IPS-NIHi7 (cell line): ENCODE measurements at regions not wholly inside any gene's neighbourhood (a gene's known extent, or its start where the extent isn't known, plus 50 kb on each side); places are given as distances from the start of the nearest gene placed in this dataset.

Source experiments
- DNase-seq: peaks from one replicate; pipeline ENCODE4 v3.0.0; 2012; ENCODE audit warnings: mixed read lengths; ENCODE audit errors: extremely low spot score

GRCh38 chrX:113058634-113059033 lies 218.0 kb upstream of the AMOT start:
- no peak for DNase-seq

- DNase-seq = no peak
These were observed 208.3 kb upstream of the AMOT start for GRCh38 chrX:113048896-113049295.

GRCh38 chrX:113048480-113048879 lies 207.8 kb upstream of the AMOT start:
- no peak for DNase-seq

GRCh38 chrX:113033966-113034680 lies 193.5 kb upstream of the AMOT start:
- no peak for DNase-seq

DNA sequence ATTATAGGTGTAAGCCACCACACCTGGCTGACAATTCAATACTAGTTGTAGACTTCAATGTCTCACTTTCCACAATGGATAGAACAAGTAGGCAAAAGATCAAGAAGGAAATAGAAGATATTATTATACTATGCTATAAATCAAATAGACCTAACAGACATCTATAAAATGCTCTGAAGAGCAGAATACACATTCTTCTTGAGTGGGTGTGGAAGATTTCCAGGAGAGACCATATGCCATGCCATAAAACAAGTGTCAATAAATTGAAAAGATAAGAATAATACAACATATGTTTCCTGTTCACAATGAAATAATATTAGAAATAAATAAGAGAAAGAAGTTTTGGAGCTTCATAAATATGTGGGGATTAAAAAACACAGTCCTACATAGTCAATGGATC lies 179.3 kb upstream of the AMOT start:
- no peak for DNase-seq

GRCh38 chrX:113009837-113010236 lies 169.2 kb upstream of the AMOT start:
- DNase-seq = no peak

DNA sequence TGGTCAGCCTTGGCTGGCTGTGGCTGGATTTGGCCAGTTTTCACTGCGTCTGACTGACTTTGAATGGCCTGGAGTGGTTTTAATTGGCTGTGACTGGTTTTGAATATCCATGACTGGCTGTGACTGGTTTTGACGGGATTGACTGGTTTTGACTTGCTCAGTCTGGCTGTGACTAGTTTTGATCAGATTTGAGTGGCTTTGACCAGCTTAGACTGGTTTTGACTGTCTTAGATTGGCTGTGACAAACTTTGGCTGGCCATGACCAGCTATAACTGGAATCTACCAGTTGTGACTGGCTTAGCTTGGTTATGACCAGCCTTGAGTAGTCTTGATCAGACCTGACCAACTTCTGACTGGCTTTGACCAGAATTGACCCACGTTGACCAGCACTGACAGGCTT lies 168.4 kb upstream of the AMOT start:
- DNase-seq = no peak

DNA sequence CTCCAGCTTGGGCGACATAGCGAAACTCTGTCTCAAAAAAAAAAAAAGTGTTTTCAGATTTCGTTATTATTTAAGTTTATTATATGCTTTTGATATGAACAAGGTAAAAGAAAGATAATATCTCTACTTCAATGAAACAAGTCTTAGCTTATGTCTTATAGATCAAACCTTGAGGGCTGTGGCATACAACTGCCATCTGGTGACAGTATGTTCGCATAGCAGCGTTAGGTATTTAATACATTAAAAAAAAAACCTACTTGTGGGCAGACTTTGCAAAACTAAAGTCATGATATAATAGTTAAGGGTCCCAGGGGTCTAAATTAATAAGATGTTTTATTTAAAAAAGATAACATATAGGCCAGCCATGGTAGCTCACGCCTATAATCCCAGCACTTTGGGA lies 161.2 kb upstream of the AMOT start:
- DNase-seq = no peak

GRCh38 chrX:112997991-112998390 lies 157.4 kb upstream of the AMOT start:
- DNase-seq = peak; percentile 15

DNA sequence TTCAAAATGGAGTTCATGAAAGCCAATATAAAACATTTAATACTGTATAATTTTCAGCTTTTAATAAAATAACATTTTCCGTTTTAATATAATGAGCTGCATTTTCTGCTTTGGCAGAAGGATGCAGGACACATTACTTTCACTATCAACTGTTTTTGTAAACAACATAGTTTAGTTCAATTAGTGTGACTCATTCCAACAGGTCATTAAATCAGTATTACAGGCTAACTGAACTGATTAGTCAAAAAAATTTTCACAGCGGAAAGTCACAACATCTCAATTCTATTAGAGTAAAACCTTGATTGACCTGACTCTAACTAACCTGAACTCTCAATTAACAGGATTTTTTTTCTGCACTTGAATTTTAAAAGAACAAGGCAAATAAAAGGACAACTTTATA lies 151.2 kb upstream of the AMOT start:
- DNase-seq = no peak

- no peak for DNase-seq
These were observed 139.2 kb upstream of the AMOT start for GRCh38 chrX:112979879-112980278.

- no peak for DNase-seq
These were observed 127.9 kb upstream of the AMOT start for GRCh38 chrX:112968351-112969133.

- DNase-seq = no peak
These were observed 127.3 kb upstream of the AMOT start for GRCh38 chrX:112967903-112968302.

DNA sequence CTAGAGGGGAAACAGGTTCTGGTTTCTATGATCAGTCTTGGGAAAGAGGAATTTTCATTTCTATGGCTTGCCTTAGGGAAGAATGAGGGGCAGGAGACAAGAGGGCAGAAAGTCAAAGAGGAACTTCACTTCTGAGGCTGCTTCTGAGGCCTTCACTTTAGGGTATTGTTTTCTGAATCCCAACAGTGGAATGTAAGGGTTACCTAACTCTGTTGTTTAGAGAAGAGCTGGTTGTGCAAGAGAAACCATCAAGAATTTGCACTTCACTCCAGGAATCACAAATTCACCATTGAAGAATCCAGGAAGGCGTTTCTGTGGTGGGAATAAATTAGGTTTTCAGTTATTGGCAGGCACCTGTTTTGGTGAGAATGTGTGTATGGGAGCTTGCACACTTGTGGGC lies 126.7 kb upstream of the AMOT start:
- no peak for DNase-seq

GRCh38 chrX:112961981-112962380 lies 121.3 kb upstream of the AMOT start:
- no peak for DNase-seq

- DNase-seq = no peak
These were observed 107.5 kb upstream of the AMOT start for GRCh38 chrX:112947981-112948615.

DNA sequence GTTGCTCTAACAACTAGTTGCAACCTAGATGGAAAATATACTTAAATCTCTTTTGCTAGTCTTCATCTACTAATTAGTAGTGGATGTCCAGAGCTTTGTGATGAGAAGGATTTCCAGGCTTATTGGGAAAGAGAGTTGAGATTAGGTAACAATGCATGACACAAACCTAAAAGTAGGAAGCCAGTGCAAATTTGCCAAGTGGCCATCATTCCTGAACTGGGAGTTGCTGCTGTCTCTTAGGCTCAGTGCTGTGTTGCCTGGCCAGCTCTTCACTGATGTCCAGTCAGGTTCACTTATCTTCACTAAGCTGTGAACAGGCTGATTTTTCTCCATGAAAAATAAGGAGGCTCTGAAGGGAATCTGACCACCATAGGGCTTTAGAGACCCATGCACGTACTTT lies 105.6 kb upstream of the AMOT start:
- DNase-seq = no peak

GRCh38 chrX:112945826-112946225 lies 105.2 kb upstream of the AMOT start:
- DNase-seq = no peak

GRCh38 chrX:112941209-112941837 lies 100.7 kb upstream of the AMOT start:
- no peak for DNase-seq

- DNase-seq = no peak
These were observed 94.4 kb upstream of the AMOT start for GRCh38 chrX:112935029-112935428.

DNA sequence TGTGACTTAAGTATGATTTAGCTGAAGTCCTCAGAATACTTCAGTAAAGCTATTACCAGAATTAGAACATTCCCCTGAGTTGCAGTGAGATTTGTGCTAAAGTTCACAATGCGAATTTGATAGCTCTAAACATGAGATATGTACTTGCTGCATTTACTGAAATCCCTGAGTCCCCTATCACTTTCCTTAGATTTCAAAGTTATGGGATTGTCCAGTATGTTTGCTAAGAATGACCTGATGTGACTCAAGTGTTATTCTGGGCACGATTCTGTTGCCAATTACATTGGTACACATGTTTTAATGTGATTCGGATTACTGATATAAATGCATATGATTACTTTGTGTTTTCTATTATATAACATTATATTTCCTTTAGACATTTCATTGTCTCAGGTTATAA lies 91.3 kb upstream of the AMOT start:
- DNase-seq = no peak

GRCh38 chrX:112931478-112931877 lies 90.8 kb upstream of the AMOT start:
- no peak for DNase-seq
